Erythroblast (primary cell): ENCODE measurements at regions not wholly inside any gene's neighbourhood (a gene's known extent, or its start where the extent isn't known, plus 50 kb on each side); places are given as distances from the start of the nearest gene placed in this dataset.
"Not testable (repeated sequence)": the region's sequence is repeated elsewhere in the genome, so short reads cannot be mapped to it uniquely, and the experiment has no call there.

Source experiments
- DNase-seq, 2 experiments: peaks; one replicate each; lab custom pipeline; 2025; lab: John Stamatoyannopoulos, UW
- GATA1 ChIP-seq: IDR thresholded peaks from 2 replicates; pipeline ENCODE4 v1.6.1; 2011; ENCODE audit warnings: low read depth, mild to moderate bottlenecking, control low read depth, low read length, moderate library complexity
- POLR2A ChIP-seq: IDR thresholded peaks from 2 replicates; pipeline ENCODE4 v1.6.1; 2011; ENCODE audit warnings: mild to moderate bottlenecking, low read length

DNA sequence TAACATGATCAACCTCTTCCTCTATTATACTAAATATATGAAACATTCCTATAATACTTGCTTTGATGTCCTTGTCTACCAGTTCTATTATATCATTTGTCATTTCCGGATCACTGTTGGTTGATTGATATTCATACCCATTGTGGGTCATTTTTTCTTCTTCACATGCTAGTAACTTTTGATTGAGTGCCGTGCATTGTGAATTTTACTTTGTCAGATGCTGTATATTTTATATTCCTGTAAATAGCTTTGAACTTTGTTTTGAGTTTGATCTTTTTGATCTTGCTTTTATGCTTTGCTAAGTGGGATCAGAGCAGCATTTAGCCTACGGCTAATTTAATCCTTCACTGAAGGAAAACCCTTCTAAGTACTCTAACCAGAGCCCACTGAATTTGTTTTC is 168.9 kb upstream of the RAB6C start:
- TF ChIP-seq GATA1: no peak
- no peak for TF ChIP-seq POLR2A
- DNase-seq: no peak

DNA sequence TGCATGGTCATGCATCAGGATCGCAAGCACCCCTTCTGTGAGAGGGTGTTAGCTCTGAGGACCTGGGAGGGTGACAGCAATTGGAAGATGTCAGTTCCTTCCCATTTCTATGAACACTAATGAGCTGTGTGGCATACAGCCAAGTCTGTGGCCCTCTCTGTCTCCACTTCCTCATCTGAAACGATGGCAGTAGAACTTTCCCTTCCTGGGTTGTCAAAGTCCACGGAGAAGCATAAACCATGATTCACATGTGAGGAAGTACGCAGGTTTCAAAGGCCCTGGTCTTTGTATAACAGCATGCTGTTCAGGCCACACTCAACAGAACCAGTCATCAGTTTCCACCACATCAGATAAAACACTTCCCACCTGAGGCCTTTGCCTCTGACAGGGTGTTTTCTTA is 167.4 kb upstream of the RAB6C start:
- no peak for TF ChIP-seq POLR2A
- TF ChIP-seq GATA1: no peak
- DNase-seq: no peak

DNA sequence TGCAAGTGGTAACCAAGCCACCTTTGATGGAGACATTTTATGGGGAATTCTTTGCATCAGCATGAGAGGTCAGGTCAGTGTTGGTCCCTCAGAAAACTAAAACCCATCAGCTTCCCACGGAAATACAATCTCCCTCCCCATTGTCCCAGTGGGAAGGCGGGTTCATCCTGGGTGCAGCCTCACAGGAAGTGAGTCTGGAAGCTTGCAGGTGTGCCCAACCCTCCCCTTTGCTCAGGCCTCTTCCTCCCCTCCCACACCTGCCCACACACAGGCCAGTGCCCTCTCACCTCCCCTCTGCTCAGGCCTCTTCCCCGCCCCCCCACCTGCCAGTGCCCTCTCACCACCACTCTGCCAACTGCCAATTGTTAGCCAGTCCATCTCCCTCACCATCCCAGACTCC is 166.8 kb upstream of the RAB6C start:
- TF ChIP-seq GATA1: no peak
- TF ChIP-seq POLR2A: no peak
- no peak for DNase-seq

DNA sequence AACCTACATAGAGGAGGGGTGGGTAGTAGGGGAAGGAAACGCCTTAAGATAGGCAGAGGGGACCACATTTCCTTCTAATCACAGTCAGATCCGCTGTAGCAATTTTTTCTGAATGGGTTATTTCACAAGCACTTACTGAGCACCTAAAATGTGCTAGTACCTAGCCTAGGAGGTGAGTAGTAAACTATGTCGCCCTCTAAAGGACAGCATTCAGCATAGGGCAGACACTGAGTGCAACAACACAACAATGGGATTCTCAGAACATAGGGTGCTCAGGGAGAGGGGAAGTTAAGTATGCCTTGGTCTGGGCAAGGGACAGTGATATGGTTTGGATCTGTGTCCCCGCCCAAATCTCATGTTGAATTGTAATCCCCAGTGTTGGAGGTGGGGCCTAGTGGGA is 166.1 kb upstream of the RAB6C start:
- no peak for DNase-seq
- TF ChIP-seq GATA1: no peak
- no peak for TF ChIP-seq POLR2A

DNA sequence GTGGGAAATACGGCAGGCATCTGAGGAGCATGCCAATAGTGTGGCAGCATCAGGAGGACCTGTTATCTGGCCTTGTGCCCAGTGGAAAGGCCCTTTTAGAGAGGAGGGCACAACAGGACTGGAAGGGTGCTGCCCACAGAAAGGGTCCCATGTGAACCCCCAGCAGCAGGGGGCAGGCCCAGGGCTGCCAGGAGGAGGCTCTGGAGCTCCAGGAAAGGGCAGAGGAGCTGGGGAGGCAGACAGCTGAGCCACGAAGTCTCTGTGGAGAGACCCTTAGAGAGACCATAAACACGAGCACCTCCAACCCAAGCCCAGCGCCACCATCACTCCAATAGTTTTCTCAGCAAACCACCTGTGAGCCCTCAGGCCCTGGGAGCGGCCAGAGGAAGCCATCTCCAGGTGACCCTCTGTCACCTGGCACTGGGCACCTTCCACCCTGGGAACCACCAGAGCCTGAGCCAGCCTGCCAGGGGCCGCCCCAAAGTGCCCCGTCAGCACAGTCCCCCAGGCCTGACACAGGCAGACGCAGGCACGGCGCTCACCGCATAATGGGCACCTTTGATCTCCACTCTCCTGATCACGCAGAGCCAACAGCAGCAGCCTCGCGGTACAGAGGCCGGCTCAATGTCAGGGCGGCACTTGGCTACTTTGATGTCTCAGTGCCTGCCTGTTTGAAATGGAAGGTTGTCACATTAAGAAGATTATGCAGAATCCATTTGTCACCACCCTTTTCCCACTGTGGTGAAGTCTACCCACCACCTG is 162.5 kb upstream of the RAB6C start:
- DNase-seq: no peak
- TF ChIP-seq GATA1 (no peak), POLR2A (no peak)

DNA sequence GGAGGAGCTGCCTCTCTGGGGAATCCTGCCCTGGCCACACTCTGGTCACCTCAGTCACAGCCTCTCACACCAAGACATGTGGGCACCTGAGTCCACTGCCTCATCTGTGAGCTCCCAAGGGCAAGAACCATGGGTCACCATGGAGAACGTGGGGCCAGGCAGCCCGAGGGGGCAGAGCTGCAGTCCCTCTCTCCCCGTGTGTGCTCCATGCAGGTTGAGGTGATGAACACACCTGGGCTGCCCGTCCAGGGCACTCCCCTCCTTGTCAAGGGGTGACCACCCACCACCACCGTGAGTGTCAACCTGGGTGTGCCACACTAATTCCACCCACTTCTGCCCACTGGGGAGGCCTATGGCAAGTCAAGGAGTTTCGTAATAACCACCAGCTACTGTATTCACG is 159.6 kb upstream of the RAB6C start:
- DNase-seq: no peak
- no peak for TF ChIP-seq POLR2A
- no peak for TF ChIP-seq GATA1

DNA sequence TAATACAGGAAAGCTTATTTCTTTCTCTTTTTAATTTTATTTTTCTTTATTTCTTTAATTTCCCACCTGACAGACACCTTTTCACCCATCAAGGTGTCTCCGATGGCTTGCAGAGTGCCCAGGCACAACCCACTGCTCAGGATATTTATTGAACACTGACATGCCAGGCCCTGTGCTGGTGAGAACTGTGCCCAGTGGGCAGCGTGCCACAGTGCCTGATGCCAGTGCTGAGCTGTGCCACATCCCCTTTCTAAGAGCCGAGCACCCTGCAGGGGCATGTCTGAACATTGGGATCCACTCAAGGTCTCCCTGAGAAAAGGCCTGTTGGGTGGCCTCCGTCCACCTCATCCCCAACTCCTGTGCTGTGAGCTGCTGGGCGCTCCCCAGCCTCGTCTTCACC is 158.6 kb upstream of the RAB6C start:
- no peak for DNase-seq
- no peak for TF ChIP-seq POLR2A
- no peak for TF ChIP-seq GATA1

DNA sequence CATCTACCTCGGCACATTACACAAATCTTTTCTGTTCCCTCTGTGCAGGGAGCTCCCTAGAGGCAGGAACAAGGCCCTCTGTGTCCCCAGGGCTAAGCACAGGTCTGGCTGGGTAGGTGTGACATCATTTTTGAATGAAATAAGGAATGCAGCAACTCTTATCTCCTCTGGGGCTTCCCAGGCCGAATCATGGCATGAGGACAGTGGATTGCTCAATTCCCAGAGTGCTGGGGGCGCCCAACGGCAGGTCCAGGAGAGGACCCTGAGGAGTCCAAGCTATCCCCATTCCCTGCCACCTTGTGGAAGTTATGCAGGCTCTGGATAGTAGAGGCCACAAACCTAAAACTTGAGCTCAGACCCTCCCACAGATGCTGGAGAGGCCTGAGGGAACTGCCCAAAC is 158.0 kb upstream of the RAB6C start:
- no peak for DNase-seq
- TF ChIP-seq POLR2A (no peak), GATA1 (no peak)

DNA sequence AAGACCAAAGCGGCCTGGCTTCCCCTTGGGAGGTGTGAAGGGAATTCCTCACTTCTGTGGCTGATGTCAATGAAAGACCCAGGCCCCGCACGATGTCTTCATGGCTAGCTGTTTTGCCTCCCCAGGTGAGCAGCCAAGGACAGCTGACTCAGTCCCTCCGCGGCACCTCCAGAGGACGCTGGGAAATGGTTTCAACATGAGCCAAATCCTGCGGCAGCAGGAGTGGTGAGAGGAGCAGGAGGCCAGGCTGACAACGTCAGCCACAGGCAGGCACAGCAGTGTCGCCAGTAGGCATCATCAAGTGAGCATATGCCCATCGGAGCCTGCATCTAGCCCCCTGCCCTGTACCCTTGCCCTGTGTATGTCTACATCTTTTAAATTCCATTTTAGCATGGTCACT is 156.4 kb upstream of the RAB6C start:
- DNase-seq: no peak
- TF ChIP-seq GATA1 (no peak), POLR2A (no peak)

DNA sequence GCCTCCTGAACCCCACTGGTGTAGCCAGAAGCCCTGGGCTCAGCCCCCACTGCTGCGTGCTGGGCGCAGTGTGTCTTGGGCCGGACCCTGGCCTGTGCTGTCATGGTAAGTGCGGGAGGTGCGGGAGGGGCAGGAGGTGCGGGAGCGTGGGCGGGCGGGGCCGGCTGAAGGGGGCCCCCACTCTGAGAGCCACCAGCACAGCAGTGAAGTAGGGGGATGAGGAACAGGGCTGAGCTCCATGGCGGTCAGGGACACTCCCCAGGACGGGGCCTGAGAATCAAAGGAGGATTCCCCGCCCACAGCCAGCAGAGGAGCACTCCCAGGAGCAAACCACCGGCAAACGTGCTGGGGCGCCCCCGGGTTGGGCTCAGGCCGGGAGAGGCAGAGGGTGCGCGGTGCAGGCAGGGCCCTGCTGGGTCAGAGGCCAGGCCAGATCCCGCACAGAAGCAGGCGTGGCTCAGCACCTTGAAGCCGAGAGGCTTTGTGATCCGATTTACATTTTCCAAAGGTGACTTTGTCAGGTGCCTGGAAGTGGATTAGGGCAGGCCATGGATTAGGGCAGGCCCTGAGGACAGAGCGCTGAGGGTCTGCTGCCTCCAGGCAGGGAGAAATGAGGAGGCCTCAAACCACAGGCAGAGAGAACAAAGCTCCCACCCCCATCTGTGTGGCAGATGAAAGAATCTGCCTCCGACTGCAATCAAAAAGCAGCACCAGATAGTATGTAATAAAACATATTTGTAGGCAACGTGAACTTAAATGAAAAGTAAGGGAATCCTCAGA is 152.0 kb upstream of the RAB6C start:
- no peak for DNase-seq
- TF ChIP-seq POLR2A: no peak
- TF ChIP-seq GATA1: no peak

DNA sequence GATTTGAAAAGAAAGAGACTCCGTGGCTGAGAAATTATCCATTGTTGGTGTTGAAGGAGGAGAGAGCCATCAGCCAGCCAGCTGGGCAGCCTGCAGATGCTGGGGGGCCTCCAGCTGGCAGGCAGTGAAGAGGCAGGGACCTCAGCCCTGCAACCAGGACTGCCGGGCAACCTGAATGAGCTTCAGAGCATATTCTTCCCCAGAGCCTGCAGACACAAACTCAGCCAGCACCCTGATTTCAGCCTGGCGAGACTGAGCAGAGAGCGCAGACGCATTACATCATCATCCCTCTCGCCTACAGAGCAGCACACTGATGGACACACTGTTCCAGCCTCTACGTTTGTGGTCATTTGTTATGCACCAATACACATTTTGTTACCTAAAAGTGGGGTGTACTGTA is 150.7 kb upstream of the RAB6C start:
- DNase-seq: no peak
- TF ChIP-seq GATA1 (no peak), POLR2A (no peak)

DNA sequence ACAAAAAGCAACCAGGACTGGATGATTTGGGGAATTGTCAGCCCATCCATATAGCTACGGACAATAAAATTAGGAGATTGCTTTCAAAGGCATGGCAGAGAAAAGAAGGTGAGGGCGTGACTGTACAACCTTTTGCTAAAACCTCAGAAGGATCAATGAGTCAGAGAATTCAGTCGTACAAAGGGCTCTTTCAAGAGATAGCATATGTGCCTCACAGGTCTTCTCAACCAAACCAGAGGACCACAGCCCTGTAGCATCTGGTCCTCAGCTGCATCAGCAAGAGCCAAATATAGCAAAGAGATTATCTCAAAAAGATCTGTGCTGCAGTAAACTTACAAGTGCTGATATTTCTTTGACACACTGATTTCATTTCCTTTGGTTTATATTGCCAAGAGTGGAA is 149.9 kb upstream of the RAB6C start:
- TF ChIP-seq POLR2A: no peak
- no peak for TF ChIP-seq GATA1
- no peak for DNase-seq

DNA sequence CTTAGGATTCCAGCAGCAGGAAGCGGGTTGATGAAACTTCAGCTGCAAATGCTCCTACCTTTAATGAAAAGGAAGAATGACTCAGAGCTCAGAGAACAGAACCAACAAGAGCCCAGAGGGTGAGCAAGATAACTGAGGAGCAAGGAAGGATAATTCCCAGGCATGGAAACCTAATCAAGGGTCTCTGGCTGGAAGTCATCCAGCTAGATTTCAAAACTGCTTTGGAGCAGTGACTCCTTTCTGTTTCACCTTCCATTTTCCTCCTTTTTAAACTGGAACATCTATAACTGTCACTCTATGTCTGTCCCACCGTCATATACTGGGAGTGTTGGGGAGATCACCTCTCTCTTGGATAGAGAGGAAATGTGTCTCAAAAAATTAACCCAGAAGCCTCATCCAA is 148.4 kb upstream of the RAB6C start:
- TF ChIP-seq GATA1 (no peak), POLR2A (no peak)
- DNase-seq: no peak

DNA sequence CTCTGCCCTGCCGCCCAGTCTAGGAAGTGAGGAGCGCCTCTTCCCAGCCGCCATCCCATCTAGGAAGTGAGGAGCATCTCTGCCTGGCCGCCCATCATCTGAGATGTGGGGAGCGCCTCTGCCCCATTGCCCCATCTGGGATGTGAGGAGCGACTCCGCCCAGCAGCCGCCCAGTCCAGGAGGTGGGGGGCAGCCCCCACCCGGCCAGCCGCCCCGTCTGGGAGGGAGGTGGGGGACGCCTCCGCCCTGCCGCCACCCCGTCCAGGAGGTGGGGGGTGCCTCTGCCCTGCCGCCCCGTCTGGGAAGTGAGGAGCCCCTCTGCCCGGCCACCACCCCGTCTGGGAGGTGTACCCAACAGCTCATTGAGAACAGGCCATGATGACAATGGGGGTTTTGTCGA is 146.0 kb upstream of the RAB6C start:
- not testable (repeated sequence) for DNase-seq

DNA sequence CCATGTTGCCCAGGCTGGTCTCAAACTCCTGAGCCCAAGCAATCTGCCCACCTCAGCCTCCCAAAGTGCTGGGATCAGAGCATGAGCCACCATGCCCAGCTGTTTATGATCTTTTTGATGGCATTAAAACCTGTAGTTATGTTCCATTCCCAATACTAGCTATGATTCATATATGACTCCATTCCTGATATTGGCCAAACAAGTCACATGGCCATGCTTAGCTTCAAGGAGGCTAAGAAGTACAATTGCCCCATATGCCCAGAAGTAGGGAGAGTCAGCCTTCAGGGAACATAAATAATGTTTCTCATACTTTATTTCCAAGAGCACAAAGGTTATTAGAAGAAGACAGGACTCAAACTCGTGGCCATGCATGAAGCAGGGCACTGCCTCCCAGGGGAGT is 132.4 kb upstream of the RAB6C start:
- TF ChIP-seq POLR2A (no peak), GATA1 (no peak)
- no peak for DNase-seq
